Head of caudate nucleus (tissue), 42 donors: ENCODE measurements at regions not wholly inside any gene's neighbourhood (a gene's known extent, or its start where the extent isn't known, plus 50 kb on each side); places are given as distances from the start of the nearest gene placed in this dataset.

Experiments
- DNase-seq, 42 donors: peaks; one replicate each; pipeline versions ENCODE4 v3.0.0 to v3.0.0-alpha.2; 2020 to 2021; ENCODE audit warnings: mixed read lengths in 7 of 42
- intact Hi-C: fragments of 100-400 bp; cut with DNase I; formaldehyde crosslinking; loops from one replicate; pipeline ENCODE4 v1.15.0; 2022

- no peak for DNase-seq
- intact Hi-C loops = no loop called here
Observed at GRCh38 chr16:65989861-65990604, 376.5 kb upstream of the CDH5 start.

GRCh38 chr16:65988024-65988595 is 378.4 kb upstream of the CDH5 start:
- intact Hi-C loops = no loop called here
- no peak for DNase-seq

- no peak for DNase-seq
Observed at GRCh38 chr16:65984296-65984695, 382.2 kb upstream of the CDH5 start.

GRCh38 chr16:65981057-65981456 is 385.4 kb upstream of the CDH5 start:
- DNase-seq = no peak
- intact Hi-C loops = no loop called here

More at GRCh38 chr16:65984296-65984695, 382.2 kb upstream of the CDH5 start:
- intact Hi-C loops = no loop called here

GRCh38 chr16:65975049-65975708 is 391.3 kb upstream of the CDH5 start:
- DNase-seq = peak in 35 of 42 donors; percentile 2 to 70 (median 48)
- intact Hi-C loops = no loop called here

GRCh38 chr16:65967376-65967775 is 399.1 kb upstream of the CDH5 start:
- intact Hi-C loops = no loop called here
- DNase-seq = no peak

GRCh38 chr16:65965628-65966027 is 400.9 kb upstream of the CDH5 start:
- no peak for DNase-seq
- intact Hi-C loops = no loop called here

- no peak for DNase-seq
- intact Hi-C loops = no loop called here
Observed at GRCh38 chr16:65964752-65965151, 401.7 kb upstream of the CDH5 start.

GRCh38 chr16:65961476-65962143 is 404.9 kb upstream of the CDH5 start:
- intact Hi-C loops = no loop called here
- DNase-seq = no peak

- DNase-seq = no peak
- intact Hi-C loops = no loop called here
Observed at GRCh38 chr16:65959983-65960382, 406.5 kb upstream of the CDH5 start.

- no peak for DNase-seq
Observed at GRCh38 chr16:65958086-65958485, 408.4 kb upstream of the CDH5 start.

GRCh38 chr16:65956100-65956499 is 410.4 kb upstream of the CDH5 start:
- no peak for DNase-seq
- intact Hi-C loops = no loop called here

More at GRCh38 chr16:65958086-65958485, 408.4 kb upstream of the CDH5 start:
- intact Hi-C loops = no loop called here

GRCh38 chr16:65954446-65954845 is 412.0 kb upstream of the CDH5 start:
- intact Hi-C loops = no loop called here
- no peak for DNase-seq

GRCh38 chr16:65950211-65950610 is 416.3 kb upstream of the CDH5 start:
- intact Hi-C loops = no loop called here
- DNase-seq = no peak

- intact Hi-C loops = no loop called here
- DNase-seq = peak in 1 of 42 donors; percentile 36
Observed at GRCh38 chr16:65948361-65948760, 418.1 kb upstream of the CDH5 start.

GRCh38 chr16:65947951-65948350 is 418.5 kb upstream of the CDH5 start:
- DNase-seq = peak in 39 of 42 donors; percentile 14 to 84 (median 42)
- intact Hi-C loops = no loop called here

- DNase-seq = no peak
- intact Hi-C loops = no loop called here
Observed at GRCh38 chr16:65945493-65945892, 421.0 kb upstream of the CDH5 start.

GRCh38 chr16:65944361-65944760 is 422.1 kb upstream of the CDH5 start:
- DNase-seq = no peak
- intact Hi-C loops = no loop called here

GRCh38 chr16:65940711-65941110 is 425.8 kb upstream of the CDH5 start:
- no peak for DNase-seq
- intact Hi-C loops = no loop called here

GRCh38 chr16:65938083-65938482 is 428.4 kb upstream of the CDH5 start:
- intact Hi-C loops = no loop called here
- DNase-seq = no peak
